ENCODE measurements at regions not wholly inside any gene's neighbourhood (a gene's known extent, or its start where the extent isn't known, plus 50 kb on each side); places are given as distances from the start of the nearest gene placed in this dataset.
"Not testable (repeated sequence)": the region's sequence is repeated elsewhere in the genome, so short reads cannot be mapped to it uniquely, and the experiment has no call there.

DNA sequence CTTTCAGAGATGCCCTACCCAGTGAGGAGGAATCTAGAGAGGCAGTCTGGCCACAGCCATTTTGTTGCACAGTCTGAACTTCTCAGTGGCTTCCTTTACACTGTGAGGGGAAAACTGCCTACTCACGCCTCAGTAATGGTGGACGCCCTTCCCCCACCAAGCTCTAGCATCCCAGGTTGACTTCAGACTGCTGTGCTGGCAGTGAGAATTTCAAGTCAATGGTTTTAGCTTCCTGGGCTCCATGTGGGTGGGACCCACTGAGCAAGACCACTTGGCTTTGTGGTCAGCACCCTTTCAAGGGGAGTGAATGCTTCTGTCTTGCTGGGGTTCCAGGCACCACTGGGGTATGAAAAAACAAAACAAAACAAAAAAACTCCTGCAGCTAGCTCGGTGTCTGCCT lies 663.2 kb upstream of the ZNF385D start:
- H3K79me1 ChIP-seq (ENCODE audit: low read length), result no peaks in the 10 kb centered on the region
- H3K9ac ChIP-seq (ENCODE audit: low read length), result no peak overlapping the region
- no peak overlapping the region for H4K91ac ChIP-seq (ENCODE audit: low read depth, low read length)
- no peak for DNase-seq
- H3K27ac ChIP-seq (ENCODE audit: low read depth, low read length), result no peak overlapping the region
- WGBS (ENCODE audit: extremely low coverage, insufficient coverage, insufficient read length), result no CpG with 5 or more reads among the region's 3 CpGs
- no peak overlapping the region for H3K4me3 ChIP-seq (ENCODE audit: low read depth, low read length)
- no peak overlapping the region for H2AFZ ChIP-seq (ENCODE audit: insufficient read depth, low read length, poor library complexity)
- H4K8ac ChIP-seq (ENCODE audit: low read depth, low read length), result no peak overlapping the region
- H3K18ac ChIP-seq (ENCODE audit: low read length), result no peak overlapping the region
- H2BK12ac ChIP-seq (ENCODE audit: low read length), result no peak overlapping the region
- H3K79me2 ChIP-seq (ENCODE audit: control insufficient read depth, insufficient read depth, low read length, poor library complexity), result no peaks in the 10 kb centered on the region
- H4K12ac ChIP-seq (ENCODE audit: low read depth, low read length), result no peak overlapping the region
- H3K36me3 ChIP-seq (ENCODE audit: control insufficient read depth in 1 of 2, insufficient read depth in 2 of 2, low read length in 2 of 2), result no peaks in the 10 kb centered on the region
- H3K9me3 ChIP-seq (ENCODE audit: insufficient read depth, low read depth, low read length), result peaks cover 5% of the 10 kb centered on the region
- H3K14ac ChIP-seq (ENCODE audit: low read length), result no peak overlapping the region
- no peak overlapping the region for H2BK5ac ChIP-seq (ENCODE audit: low read depth, low read length, poor library complexity)
- no peak overlapping the region for H3K4me2 ChIP-seq (ENCODE audit: low read length)
- H3K4me1 ChIP-seq (ENCODE audit: control insufficient read depth in 1 of 2, insufficient read depth in 2 of 2, low read length in 2 of 2), result no peaks in the 10 kb centered on the region
- no peak overlapping the region for H2AK5ac ChIP-seq (ENCODE audit: low read length)
- no peak overlapping the region for H3K4ac ChIP-seq (ENCODE audit: low read depth, low read length)
- H3K23ac ChIP-seq (ENCODE audit: low read length), result no peak overlapping the region
- no peak overlapping the region for H2BK120ac ChIP-seq (ENCODE audit: insufficient read depth, low read length, poor library complexity)
- H3K27me3 ChIP-seq (ENCODE audit: insufficient read depth, low read length), result no peaks in the 10 kb centered on the region

DNA sequence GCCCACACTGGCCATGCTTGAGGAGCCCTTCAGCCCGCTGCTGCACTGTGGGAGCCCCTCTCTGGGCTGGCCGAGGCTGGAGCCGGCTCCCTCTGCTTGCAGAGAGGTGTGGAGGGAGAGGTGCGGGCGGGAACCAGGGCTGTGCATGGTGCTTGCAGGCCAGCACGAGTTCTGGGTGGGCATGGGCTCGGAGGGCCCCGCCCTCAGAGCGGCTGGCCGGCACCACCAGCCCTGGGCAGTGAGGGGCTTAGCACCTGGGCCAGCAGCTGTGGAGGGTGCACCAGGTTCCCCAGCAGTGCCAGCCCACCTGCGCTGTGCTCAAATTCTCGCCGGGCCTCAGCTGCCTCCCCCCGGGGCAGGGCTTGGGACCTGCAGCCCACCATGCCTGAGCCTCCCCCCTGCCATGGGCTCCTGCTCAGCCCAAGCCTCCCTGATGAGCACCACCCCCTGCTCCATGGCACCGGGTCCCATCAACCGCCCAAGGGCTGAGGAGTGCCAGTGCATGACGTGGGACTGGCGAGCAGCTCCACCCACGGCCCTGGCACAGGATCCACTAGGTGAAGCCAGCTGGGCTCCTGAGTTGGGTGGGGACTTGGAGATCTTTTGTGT lies 665.9 kb upstream of the ZNF385D start:
- no CpG with 5 or more reads among the region's 19 CpGs for WGBS (ENCODE audit: extremely low coverage, insufficient coverage, insufficient read length)
- not testable (repeated sequence) for DNase-seq; H2BK120ac ChIP-seq (ENCODE audit: insufficient read depth, low read length, poor library complexity)

DNA sequence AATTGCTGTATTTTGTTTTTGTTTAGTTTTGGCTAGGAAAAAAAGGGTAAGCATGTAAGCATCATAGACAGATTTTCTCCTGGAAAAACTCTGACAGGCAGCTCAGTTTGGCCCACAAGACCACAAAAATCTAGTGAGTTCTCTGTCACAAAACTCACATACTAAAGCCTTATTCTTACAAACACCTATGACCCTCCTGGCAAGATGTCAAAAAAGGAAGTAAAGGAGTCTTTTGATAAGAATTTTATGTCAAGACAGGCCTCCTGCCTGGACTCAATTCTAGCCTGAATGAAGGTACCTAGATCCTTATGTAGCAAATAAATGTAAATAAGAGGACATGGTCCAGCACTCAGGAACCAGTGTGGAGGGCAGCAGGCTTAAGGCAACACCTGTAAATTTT lies 668.3 kb upstream of the ZNF385D start:
- no peaks in the 10 kb centered on the region for H3K4me1 ChIP-seq (ENCODE audit: control insufficient read depth in 1 of 2, insufficient read depth in 2 of 2, low read length in 2 of 2)
- no peak overlapping the region for H3K4ac ChIP-seq (ENCODE audit: low read depth, low read length)
- H3K4me2 ChIP-seq (ENCODE audit: low read length), result no peak overlapping the region
- H2BK12ac ChIP-seq (ENCODE audit: low read length), result no peak overlapping the region
- H3K9me3 ChIP-seq (ENCODE audit: insufficient read depth, low read depth, low read length), result peaks cover 5% of the 10 kb centered on the region
- H3K18ac ChIP-seq (ENCODE audit: low read length), result no peak overlapping the region
- no peak for DNase-seq
- no peak overlapping the region for H3K4me3 ChIP-seq (ENCODE audit: low read depth, low read length)
- H2BK120ac ChIP-seq (ENCODE audit: insufficient read depth, low read length, poor library complexity), result no peak overlapping the region
- no peak overlapping the region for H4K8ac ChIP-seq (ENCODE audit: low read depth, low read length)
- H2AFZ ChIP-seq (ENCODE audit: insufficient read depth, low read length, poor library complexity), result no peak overlapping the region
- H3K9ac ChIP-seq (ENCODE audit: low read length), result no peak overlapping the region
- H2BK5ac ChIP-seq (ENCODE audit: low read depth, low read length, poor library complexity), result no peak overlapping the region
- no peak overlapping the region for H2AK5ac ChIP-seq (ENCODE audit: low read length)
- H3K36me3 ChIP-seq (ENCODE audit: control insufficient read depth in 1 of 2, insufficient read depth in 2 of 2, low read length in 2 of 2), result no peaks in the 10 kb centered on the region
- H3K79me1 ChIP-seq (ENCODE audit: low read length), result no peaks in the 10 kb centered on the region
- H4K91ac ChIP-seq (ENCODE audit: low read depth, low read length), result no peak overlapping the region
- no peak overlapping the region for H3K27ac ChIP-seq (ENCODE audit: low read depth, low read length)
- no peak overlapping the region for H4K12ac ChIP-seq (ENCODE audit: low read depth, low read length)
- no peaks in the 10 kb centered on the region for H3K27me3 ChIP-seq (ENCODE audit: insufficient read depth, low read length)
- H3K14ac ChIP-seq (ENCODE audit: low read length), result no peak overlapping the region
- no peaks in the 10 kb centered on the region for H3K79me2 ChIP-seq (ENCODE audit: control insufficient read depth, insufficient read depth, low read length, poor library complexity)
- H3K23ac ChIP-seq (ENCODE audit: low read length), result no peak overlapping the region

More for the DNA sequence above, 665.9 kb upstream of the ZNF385D start:
- not testable (repeated sequence) for H2BK5ac ChIP-seq (ENCODE audit: low read depth, low read length, poor library complexity); H3K4me2 ChIP-seq (ENCODE audit: low read length); H3K9ac ChIP-seq (ENCODE audit: low read length); H2BK12ac ChIP-seq (ENCODE audit: low read length); H3K79me2 ChIP-seq (ENCODE audit: control insufficient read depth, insufficient read depth, low read length, poor library complexity); H3K27me3 ChIP-seq (ENCODE audit: insufficient read depth, low read length); H2AK5ac ChIP-seq (ENCODE audit: low read length); H3K9me3 ChIP-seq (ENCODE audit: insufficient read depth, low read depth, low read length); H3K14ac ChIP-seq (ENCODE audit: low read length); H3K79me1 ChIP-seq (ENCODE audit: low read length); H4K8ac ChIP-seq (ENCODE audit: low read depth, low read length); H3K4ac ChIP-seq (ENCODE audit: low read depth, low read length); H3K4me3 ChIP-seq (ENCODE audit: low read depth, low read length); H3K36me3 ChIP-seq (ENCODE audit: control insufficient read depth in 1 of 2, insufficient read depth in 2 of 2, low read length in 2 of 2); H4K91ac ChIP-seq (ENCODE audit: low read depth, low read length); H3K18ac ChIP-seq (ENCODE audit: low read length); H2AFZ ChIP-seq (ENCODE audit: insufficient read depth, low read length, poor library complexity); H4K12ac ChIP-seq (ENCODE audit: low read depth, low read length); H3K4me1 ChIP-seq (ENCODE audit: control insufficient read depth in 1 of 2, insufficient read depth in 2 of 2, low read length in 2 of 2); H3K27ac ChIP-seq (ENCODE audit: low read depth, low read length); H3K23ac ChIP-seq (ENCODE audit: low read length)

DNA sequence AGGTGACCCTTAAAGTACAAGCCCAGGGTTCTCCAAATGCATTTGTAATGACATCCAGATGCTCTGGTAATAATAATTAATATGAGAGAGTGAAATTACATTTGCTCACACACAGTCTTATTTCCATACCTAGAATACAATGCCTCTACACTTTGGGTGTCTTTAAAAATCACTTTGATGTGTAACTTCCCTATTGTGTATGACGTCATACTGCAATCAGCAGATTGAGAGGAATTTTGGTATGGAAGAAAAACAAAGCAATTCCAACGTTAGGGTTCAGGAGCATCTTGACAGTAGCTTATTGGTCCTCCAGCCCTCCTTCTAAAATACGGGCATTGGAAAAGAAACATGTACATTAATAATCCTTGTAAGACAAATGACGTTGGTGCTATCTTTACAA lies 670.6 kb upstream of the ZNF385D start:
- no peak overlapping the region for H3K4ac ChIP-seq (ENCODE audit: low read depth, low read length)
- H3K23ac ChIP-seq (ENCODE audit: low read length), result no peak overlapping the region
- no peak overlapping the region for H2BK12ac ChIP-seq (ENCODE audit: low read length)
- no peak for DNase-seq
- H3K14ac ChIP-seq (ENCODE audit: low read length), result no peak overlapping the region
- no peak overlapping the region for H2BK120ac ChIP-seq (ENCODE audit: insufficient read depth, low read length, poor library complexity)
- H3K9ac ChIP-seq (ENCODE audit: low read length), result no peak overlapping the region
- no CpG with 5 or more reads among the region's 4 CpGs for WGBS (ENCODE audit: extremely low coverage, insufficient coverage, insufficient read length)
- no peak overlapping the region for H2BK5ac ChIP-seq (ENCODE audit: low read depth, low read length, poor library complexity)
- no peaks in the 10 kb centered on the region for H3K79me1 ChIP-seq (ENCODE audit: low read length)
- H4K8ac ChIP-seq (ENCODE audit: low read depth, low read length), result no peak overlapping the region
- peaks cover 4% of the 10 kb centered on the region for H3K9me3 ChIP-seq (ENCODE audit: insufficient read depth, low read depth, low read length)
- H3K27ac ChIP-seq (ENCODE audit: low read depth, low read length), result no peak overlapping the region
- H3K36me3 ChIP-seq (ENCODE audit: control insufficient read depth in 1 of 2, insufficient read depth in 2 of 2, low read length in 2 of 2), result no peaks in the 10 kb centered on the region
- no peaks in the 10 kb centered on the region for H3K27me3 ChIP-seq (ENCODE audit: insufficient read depth, low read length)
- no peak overlapping the region for H3K4me3 ChIP-seq (ENCODE audit: low read depth, low read length)
- H3K4me1 ChIP-seq (ENCODE audit: control insufficient read depth in 1 of 2, insufficient read depth in 2 of 2, low read length in 2 of 2), result no peaks in the 10 kb centered on the region
- H4K91ac ChIP-seq (ENCODE audit: low read depth, low read length), result no peak overlapping the region
- no peaks in the 10 kb centered on the region for H3K79me2 ChIP-seq (ENCODE audit: control insufficient read depth, insufficient read depth, low read length, poor library complexity)
- H2AK5ac ChIP-seq (ENCODE audit: low read length), result no peak overlapping the region
- H3K4me2 ChIP-seq (ENCODE audit: low read length), result no peak overlapping the region
- no peak overlapping the region for H4K12ac ChIP-seq (ENCODE audit: low read depth, low read length)
- H2AFZ ChIP-seq (ENCODE audit: insufficient read depth, low read length, poor library complexity), result no peak overlapping the region
- H3K18ac ChIP-seq (ENCODE audit: low read length), result no peak overlapping the region
